GM23248 (cell line): ENCODE measurements at regions not wholly inside any gene's neighbourhood (a gene's known extent, or its start where the extent isn't known, plus 50 kb on each side); places are given as distances from the start of the nearest gene placed in this dataset.

Source experiments
- DNase-seq: peaks from one replicate; pipeline ENCODE4 v3.0.0-alpha.2; 2015
- H2AFZ ChIP-seq: fragments of 200-600 bp; sonication (generic); 2 replicates; pipeline ENCODE4 v1.6.1; 2016; ENCODE audit warnings: antibody characterized with exemption
- H3F3A ChIP-seq: fragments of 200-600 bp; sonication (generic); 2 replicates; pipeline ENCODE4 v1.6.1; 2016; ENCODE audit warnings: mild to moderate bottlenecking, antibody characterized with exemption, mixed run types; ENCODE audit not compliant: insufficient read depth
- H3K27ac ChIP-seq: fragments of 200-600 bp; sonication (generic); 2 replicates; pipeline ENCODE4 v1.5.1; 2016; ENCODE audit warnings: mild to moderate bottlenecking
- H3K27me3 ChIP-seq: fragments of 200-600 bp; sonication (generic); replicated peaks from 2 replicates; pipeline ENCODE4 v1.6.1; 2016; ENCODE audit warnings: mild to moderate bottlenecking; ENCODE audit not compliant: insufficient read depth
- H3K36me3 ChIP-seq: fragments of 200-600 bp; sonication (generic); 2 replicates; pipeline ENCODE4 v1.6.1; 2016; ENCODE audit warnings: low read depth, mild to moderate bottlenecking
- H3K4me1 ChIP-seq: fragments of 200-600 bp; sonication (generic); 2 replicates; pipeline ENCODE4 v1.6.1; 2016; ENCODE audit warnings: mild to moderate bottlenecking; ENCODE audit not compliant: insufficient read depth
- H3K4me2 ChIP-seq: fragments of 200-600 bp; sonication (generic); one replicate; pipeline ENCODE4 v1.6.1; 2016; ENCODE audit warnings: mild to moderate bottlenecking; ENCODE audit not compliant: unreplicated experiment
- H3K4me3 ChIP-seq: fragments of 200-600 bp; sonication (generic); 2 replicates; pipeline ENCODE4 v1.5.1; 2016; ENCODE audit warnings: mild to moderate bottlenecking
- H3K79me2 ChIP-seq: fragments of 200-600 bp; sonication (generic); 2 replicates; pipeline ENCODE4 v1.6.1; 2016; ENCODE audit warnings: mild to moderate bottlenecking; ENCODE audit not compliant: insufficient read depth
- H3K9ac ChIP-seq: fragments of 200-600 bp; sonication (generic); 2 replicates; pipeline ENCODE4 v1.6.1; 2016; ENCODE audit warnings: mild to moderate bottlenecking
- H3K9me2 ChIP-seq: fragments of 200-600 bp; sonication (generic); 2 replicates; pipeline ENCODE4 v1.6.1; 2016; ENCODE audit warnings: mixed run types, mild to moderate bottlenecking, moderate library complexity; ENCODE audit not compliant: insufficient read depth
- H3K9me3 ChIP-seq: fragments of 200-600 bp; sonication (generic); one replicate; pipeline ENCODE4 v1.6.1; 2017; ENCODE audit warnings: low read depth
- H4K20me1 ChIP-seq: fragments of 200-600 bp; sonication (generic); 2 replicates; pipeline ENCODE4 v1.6.0; 2016; ENCODE audit not compliant: insufficient read depth
- EZH2 ChIP-seq: fragments of 200-600 bp; sonication (generic); IDR thresholded peaks from 2 replicates; pipeline ENCODE4 v1.6.1; 2018; ENCODE audit warnings: antibody characterized with exemption, mild to moderate bottlenecking; ENCODE audit not compliant: insufficient read depth, poor library complexity, severe bottlenecking
- EZH2phosphoT487 ChIP-seq: fragments of 200-600 bp; sonication (generic); IDR thresholded peaks from 2 replicates; pipeline ENCODE4 v1.6.1; 2018; ENCODE audit warnings: antibody characterized with exemption, moderate library complexity, mild to moderate bottlenecking, low read depth; ENCODE audit not compliant: insufficient read depth
- WGBS, 2 experiments: methylation state at CpG; one replicate each; pipeline ENCODE4 v1.1.6; 2015 to 2017; ENCODE audit warnings: low lambda C conversion rate in 2 of 2, low coverage in 1 of 2; ENCODE audit errors: missing lambda C conversion rate in 2 of 2; 5-methylcytosine and 5-hydroxymethylcytosine counted together
- in situ Hi-C: fragments of 300-500 bp; cut with MboI; formaldehyde crosslinking; loops from 2 replicates; pipeline ENCODE4 v1.15.0; 2020

DNA sequence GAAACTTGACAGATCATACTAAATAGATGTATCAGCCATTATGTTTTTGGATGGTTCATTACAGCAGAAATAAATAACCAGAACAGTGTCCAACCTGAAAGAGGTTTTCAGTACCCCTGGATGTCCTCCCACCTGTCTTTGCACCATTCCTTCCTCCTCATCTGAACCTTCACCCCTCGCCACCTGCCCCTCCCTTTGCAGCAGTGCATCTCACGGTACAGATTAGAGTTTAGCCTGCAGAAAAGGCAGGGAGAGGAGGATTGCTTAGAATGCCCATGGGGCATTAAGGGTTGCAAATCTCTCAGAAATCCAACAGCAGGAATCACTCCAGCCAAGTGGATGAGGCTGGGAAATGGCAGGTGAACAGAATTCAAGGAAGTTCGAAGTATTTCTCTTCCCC, 155.0 kb downstream of the HS3ST2 start:
- H3K9ac ChIP-seq: no peak overlapping the region
- H4K20me1 ChIP-seq: no peaks in the 10 kb centered on the region
- H3K4me1 ChIP-seq: no peaks in the 10 kb centered on the region
- no peaks in the 10 kb centered on the region for H3K9me3 ChIP-seq
- no peaks in the 10 kb centered on the region for H3K36me3 ChIP-seq
- no peaks in the 10 kb centered on the region for H3K9me2 ChIP-seq
- DNase-seq: no peak
- H3K27ac ChIP-seq: no peak overlapping the region
- in situ Hi-C loops: no loop called here
- no peak overlapping the region for H3K4me3 ChIP-seq
- WGBS, 2 experiments: 5 to 9% methylated on average over 3 of the region's 3 CpGs
- no peaks in the 10 kb centered on the region for H3K27me3 ChIP-seq
- H2AFZ ChIP-seq: no peak overlapping the region
- no peak for TF ChIP-seq EZH2phosphoT487
- TF ChIP-seq EZH2: no peak
- H3F3A ChIP-seq: no peaks in the 10 kb centered on the region
- H3K4me2 ChIP-seq: no peak overlapping the region
- no peaks in the 10 kb centered on the region for H3K79me2 ChIP-seq

DNA sequence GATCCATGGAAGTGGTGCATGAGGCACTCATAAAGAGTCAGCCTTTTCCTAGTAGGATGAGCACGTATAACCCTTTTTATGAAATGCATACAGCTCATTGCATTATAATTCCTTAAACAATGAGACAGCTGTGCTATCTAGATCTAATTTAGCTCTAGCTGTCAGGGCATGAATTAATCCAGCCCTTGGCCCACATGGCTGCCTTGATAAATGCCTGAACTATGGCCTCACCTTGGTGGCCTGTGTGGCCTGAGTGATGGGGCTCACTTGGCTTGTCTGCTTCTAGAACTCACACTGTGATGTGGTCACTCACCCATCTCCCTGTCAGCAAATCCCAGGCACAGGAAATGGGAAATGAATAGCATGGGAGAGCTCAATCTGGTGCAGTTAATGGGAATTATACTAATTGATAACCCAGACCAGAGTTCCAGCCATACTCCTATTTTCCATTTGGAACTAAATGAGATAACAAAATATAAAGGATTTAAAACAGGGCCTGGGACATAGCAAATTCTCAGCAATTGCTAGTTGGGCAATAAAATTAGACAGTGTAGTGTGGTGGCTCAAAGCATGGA, 153.6 kb downstream of the HS3ST2 start:
- H3K4me3 ChIP-seq: no peak overlapping the region
- no peaks in the 10 kb centered on the region for H3K4me1 ChIP-seq
- in situ Hi-C loops: no loop called here
- H3K9me3 ChIP-seq: no peaks in the 10 kb centered on the region
- H3K79me2 ChIP-seq: no peaks in the 10 kb centered on the region
- no peaks in the 10 kb centered on the region for H4K20me1 ChIP-seq
- no peak overlapping the region for H3K9ac ChIP-seq
- no peak overlapping the region for H2AFZ ChIP-seq
- TF ChIP-seq EZH2 (no peak), EZH2phosphoT487 (no peak)
- no peaks in the 10 kb centered on the region for H3K9me2 ChIP-seq
- no peak for DNase-seq
- H3K27me3 ChIP-seq: no peaks in the 10 kb centered on the region
- no peaks in the 10 kb centered on the region for H3K36me3 ChIP-seq
- H3F3A ChIP-seq: no peaks in the 10 kb centered on the region
- WGBS, 2 experiments: 43 to 45% methylated on average over 1 of the region's 1 CpG
- no peak overlapping the region for H3K4me2 ChIP-seq
- no peak overlapping the region for H3K27ac ChIP-seq
